ENCODE measurements at regions not wholly inside any gene's neighbourhood (a gene's known extent, or its start where the extent isn't known, plus 50 kb on each side); places are given as distances from the start of the nearest gene placed in this dataset.

DNA sequence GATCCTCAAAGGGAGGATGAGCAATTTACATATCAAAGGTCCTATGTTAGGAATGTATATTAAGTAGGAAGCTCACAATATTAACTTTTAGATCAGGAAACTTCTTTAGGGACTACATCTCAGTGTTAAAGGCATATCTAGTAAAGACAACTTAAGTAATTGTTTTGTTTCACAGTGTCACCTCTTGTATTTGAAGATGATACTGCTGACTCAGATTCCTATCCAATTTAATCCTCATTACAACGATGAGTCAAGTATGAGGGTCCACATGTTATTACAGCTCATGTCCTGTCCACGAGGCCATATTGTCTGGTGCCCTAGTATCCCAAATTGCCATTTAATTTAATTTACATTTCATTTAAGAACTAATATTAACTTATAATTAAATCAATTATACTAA is 523.9 kb downstream of the CCDC85A start:
- TF ChIP-seq, protein P1, sequence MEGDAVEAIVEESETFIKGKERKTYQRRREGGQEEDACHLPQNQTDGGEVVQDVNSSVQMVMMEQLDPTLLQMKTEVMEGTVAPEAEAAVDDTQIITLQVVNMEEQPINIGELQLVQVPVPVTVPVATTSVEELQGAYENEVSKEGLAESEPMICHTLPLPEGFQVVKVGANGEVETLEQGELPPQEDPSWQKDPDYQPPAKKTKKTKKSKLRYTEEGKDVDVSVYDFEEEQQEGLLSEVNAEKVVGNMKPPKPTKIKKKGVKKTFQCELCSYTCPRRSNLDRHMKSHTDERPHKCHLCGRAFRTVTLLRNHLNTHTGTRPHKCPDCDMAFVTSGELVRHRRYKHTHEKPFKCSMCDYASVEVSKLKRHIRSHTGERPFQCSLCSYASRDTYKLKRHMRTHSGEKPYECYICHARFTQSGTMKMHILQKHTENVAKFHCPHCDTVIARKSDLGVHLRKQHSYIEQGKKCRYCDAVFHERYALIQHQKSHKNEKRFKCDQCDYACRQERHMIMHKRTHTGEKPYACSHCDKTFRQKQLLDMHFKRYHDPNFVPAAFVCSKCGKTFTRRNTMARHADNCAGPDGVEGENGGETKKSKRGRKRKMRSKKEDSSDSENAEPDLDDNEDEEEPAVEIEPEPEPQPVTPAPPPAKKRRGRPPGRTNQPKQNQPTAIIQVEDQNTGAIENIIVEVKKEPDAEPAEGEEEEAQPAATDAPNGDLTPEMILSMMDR (IDR thresholded peaks at IDR 0.05; ENCODE audit: low read depth, low read length), result no peak
- TF ChIP-seq POLR2A (IDR thresholded peaks at IDR 0.05; ENCODE audit: extremely low read depth, insufficient read length), result no peak
- TF ChIP-seq, protein P2, sequence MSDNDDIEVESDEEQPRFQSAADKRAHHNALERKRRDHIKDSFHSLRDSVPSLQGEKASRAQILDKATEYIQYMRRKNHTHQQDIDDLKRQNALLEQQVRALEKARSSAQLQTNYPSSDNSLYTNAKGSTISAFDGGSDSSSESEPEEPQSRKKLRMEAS (IDR thresholded peaks at IDR 0.05; ENCODE audit: low read depth, low read length), result no peak

Measured in NB4 (cell line).